ENCODE measurements at regions not wholly inside any gene's neighbourhood (a gene's known extent, or its start where the extent isn't known, plus 50 kb on each side); places are given as distances from the start of the nearest gene placed in this dataset.
"Not testable (repeated sequence)": the region's sequence is repeated elsewhere in the genome, so short reads cannot be mapped to it uniquely, and the experiment has no call there.

DNA sequence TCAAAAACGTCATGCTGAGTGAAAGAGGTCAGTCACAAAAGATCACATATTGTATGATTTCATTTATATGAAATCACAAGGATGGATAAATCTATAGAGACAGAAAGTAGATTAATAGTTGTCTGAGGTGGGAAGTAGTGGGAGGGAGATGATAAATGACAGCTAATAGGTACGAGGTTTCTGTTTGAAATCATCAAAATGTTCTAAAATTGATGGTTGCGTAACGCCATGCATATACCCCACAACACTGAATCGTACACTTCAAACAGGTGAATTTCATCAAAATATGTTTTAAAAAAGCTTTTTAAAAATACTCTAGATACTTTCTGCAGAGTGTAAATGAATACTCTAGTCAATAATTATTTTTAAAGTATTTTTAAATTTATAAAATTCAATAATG lies 303.0 kb upstream of the STAC start:
- DNase-seq (ENCODE audit: low read depth) = no peak

DNA sequence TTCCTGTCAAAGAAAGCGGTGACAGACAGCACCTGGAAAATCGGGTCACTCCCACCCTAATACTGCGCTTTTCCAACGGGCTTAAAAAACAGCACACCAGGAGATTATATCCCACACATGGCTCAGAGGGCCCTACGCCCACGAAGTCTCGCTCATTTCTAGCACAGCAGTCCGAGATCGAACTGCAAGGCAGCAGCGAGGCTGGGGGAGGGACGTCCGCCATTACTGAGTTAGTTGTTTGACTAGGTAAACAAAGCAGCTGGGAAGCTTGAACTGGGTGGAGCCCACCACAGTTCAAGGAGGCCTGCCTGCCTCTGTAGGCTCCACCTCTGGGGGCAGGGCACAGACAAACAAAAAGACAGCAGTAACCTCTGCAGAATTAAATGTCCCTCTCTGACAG lies 297.3 kb upstream of the STAC start:
- not testable (repeated sequence) for DNase-seq (ENCODE audit: low read depth)

DNA sequence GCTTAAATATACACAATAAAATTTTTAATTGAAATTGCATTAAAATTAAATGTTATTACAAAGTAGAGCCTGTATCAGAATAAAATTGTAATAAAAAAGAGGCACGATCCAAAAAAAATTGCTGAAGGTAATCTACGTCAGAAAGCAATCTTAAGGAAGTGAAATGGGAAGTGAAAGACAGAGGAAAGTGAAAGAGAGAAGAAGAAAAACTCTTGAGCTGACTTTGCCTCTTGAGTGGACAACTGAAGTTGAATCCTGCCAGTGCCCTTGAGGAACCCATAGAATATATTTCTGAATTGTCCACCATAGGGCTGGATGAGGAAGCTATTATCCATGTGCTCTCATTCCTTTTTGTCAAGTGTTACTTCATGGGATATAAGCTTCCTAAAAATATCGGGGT lies 285.1 kb upstream of the STAC start:
- no peak for DNase-seq (ENCODE audit: low read depth)

DNA sequence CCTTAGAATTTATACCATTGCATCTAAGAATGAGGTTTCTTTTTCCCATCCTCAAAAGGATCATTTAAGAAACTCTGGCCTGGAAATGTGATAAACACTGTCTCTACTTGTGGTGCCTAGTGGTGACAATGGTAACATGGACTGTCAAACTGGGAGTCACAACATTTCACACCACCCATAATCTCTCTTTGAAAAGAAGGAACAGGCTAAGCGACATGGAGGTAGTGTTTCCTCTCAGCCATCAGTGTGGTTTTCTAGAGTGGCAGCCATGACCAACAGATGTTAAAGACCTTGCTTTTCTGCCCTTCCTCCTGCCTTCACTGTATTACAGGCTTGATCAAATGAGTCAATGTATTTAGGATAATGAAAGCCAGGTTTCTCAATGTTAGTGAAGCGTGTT lies 283.1 kb upstream of the STAC start:
- DNase-seq (ENCODE audit: low read depth) = no peak

DNA sequence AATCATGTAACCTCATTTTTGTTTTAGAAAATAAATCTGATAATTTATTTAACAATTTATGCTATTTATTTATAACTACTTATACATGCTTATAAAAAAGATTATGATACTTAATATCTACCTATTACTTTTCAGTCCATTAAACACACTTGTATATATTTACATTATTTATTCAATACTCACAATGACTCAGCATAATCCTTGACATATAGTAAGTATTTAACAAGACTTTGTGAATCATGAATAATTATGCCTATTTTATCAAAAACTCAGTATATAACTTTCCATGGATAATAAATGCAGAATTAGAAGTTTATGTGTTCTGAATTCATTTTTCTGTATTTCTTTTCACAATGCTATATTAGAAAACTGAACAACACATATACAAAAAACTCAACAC lies 266.0 kb upstream of the STAC start:
- no peak for DNase-seq (ENCODE audit: low read depth)

DNA sequence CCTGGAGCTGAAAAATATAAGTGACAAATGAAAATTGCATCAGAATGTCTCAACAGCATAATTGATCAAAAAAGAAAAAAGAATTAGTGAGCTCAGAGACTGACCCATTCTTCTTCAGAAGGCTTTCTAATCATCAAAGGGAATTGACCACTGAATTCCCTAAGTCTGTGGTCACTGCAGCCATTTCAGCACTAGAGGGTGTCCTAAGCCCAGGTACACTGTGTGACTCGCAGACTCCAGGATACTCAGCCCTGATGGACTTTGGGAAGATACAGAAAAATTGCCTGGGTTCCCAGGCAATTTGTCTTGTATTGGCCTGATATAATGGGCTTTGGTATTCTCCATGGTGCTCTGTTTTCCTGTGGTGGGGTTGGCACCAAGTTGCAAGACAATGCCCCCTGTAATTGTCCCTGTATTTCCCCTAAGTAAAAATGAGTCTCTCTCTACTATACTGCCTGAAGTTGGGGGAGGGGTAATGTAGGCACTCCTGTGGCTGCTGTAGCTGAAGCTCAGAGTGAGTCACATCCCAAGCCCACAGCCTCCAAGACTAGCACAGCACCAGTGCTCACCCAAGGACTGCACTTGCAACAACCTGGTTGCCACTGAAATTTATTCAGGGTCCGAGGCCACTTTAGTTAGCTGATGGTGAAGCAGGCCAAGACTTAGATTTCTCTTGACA lies 256.0 kb upstream of the STAC start:
- DNase-seq (ENCODE audit: low read depth) = no peak

DNA sequence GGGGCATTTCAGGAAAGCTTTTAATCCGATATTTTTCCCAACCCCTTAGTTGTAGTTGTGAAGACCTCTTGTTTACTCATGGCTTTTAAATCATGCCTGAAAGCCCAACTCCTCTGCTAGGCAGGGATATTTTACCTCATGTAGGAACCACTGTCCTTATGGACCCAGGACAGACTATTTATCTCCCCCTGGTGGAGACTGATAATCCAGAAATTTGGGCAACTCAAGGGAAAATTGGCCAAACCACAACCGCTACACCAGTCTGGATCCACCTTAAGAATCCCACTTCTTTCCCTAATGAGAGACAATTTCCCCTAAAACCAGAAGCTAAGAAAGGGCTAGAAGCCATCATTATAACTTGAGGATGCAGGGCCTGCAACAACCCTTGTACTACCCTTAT lies 248.1 kb upstream of the STAC start:
- DNase-seq (ENCODE audit: low read depth) = no peak

DNA sequence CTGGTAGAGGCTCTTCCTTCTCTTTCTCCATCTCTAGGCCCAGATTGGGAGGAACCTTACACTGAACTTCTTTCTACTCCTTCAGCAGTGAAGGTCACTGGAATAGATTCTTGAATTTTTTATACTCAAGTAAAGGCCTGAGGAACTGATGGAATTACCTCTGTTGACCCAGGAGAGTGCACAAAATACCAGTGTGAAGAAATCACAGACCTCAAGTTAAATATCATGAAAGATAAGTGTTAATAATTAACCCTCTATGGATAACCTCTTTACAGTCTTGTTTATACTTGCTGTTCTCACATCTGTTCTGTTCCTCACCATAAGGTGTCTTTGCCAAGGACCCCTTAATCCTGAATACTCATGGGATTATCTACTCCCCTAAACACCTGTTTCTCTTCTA lies 244.4 kb upstream of the STAC start:
- no peak for DNase-seq (ENCODE audit: low read depth)

DNA sequence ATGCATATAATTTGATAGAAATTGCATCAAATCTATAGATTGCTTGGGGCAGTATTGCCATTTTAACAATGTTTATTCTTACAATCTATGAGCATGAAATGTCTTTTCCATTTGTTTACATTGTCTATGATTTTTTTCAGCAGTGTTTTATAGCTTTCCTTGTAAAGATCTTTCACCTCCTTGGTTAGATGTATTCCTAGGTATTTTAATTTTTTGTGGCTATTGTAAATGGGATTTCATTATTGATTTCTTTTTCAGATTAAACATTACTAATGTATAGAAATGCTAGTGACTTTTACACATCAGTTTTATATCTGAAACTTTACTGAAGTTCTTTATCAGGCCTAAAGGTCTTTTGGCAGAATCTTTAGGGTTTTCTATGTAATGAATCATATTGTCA lies 237.6 kb upstream of the STAC start:
- DNase-seq (ENCODE audit: low read depth) = no peak

DNA sequence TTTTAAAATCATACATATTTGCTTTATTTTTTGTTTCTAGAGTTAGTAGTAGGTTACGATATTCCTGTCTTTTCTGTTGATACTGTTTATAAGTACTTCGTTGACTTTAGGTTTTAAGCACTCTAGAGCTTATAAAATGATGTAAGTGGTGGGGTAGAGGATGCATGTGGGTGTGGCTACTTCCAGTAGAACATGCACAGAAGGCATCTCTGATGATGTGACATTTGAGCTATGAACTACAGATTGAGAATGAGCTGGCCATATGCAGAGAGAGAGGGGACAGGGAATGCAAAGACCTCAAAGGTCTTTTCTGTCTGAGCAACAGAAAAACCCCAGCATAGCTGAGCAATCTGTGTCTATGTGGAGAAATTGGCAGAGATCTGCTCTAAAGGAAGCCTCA lies 233.9 kb upstream of the STAC start:
- DNase-seq (ENCODE audit: low read depth) = no peak

DNA sequence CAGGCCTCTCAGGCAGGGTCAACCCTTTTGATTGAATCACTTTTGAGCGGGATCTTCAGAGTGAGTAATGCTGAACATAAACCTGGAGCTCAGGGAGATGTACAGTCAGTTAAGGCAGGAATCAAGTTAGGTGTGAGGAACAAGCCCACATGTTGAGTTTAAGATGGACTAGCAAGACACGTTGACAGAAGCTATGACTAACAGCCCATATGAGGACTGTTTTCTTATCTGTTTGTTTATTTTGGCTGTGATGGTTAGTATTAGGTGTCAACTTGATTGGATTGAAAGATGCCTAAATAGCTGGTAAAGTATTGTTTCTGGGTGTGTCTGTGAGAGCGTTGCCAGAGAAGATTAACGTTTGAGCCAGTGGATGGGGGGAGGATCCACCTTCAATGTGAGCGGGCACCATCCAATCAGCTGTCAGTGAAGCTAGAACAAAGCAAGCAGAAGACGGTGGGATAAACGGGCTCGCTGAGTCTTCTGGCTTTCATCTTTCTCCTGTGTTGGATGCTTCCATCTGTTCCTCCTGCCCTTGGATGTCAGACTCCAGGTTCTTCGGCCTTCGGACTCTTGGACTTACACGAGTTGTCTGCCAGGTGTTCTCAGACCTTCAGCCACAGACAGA lies 232.3 kb upstream of the STAC start:
- no peak for DNase-seq (ENCODE audit: low read depth)

DNA sequence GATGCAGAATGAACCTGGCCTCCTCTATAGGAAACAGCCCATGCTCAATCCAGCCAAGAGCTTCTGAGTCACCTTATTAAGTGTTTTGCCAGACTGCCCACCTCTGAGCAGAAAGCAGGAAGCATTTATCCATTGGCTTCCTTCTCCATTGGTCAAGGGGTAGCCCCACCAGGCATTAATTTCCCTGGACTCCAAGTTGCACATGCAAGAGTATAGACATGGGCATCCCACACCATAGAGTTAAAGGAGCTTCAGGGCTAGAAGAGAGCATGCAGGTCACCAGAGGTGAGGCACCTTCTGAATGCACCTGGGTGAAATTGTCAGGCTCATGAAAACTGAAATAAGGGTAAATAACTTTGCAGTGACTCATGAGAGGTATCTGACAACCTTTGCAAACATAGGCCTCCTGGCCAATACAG lies 230.8 kb upstream of the STAC start:
- no peak for DNase-seq (ENCODE audit: low read depth)

DNA sequence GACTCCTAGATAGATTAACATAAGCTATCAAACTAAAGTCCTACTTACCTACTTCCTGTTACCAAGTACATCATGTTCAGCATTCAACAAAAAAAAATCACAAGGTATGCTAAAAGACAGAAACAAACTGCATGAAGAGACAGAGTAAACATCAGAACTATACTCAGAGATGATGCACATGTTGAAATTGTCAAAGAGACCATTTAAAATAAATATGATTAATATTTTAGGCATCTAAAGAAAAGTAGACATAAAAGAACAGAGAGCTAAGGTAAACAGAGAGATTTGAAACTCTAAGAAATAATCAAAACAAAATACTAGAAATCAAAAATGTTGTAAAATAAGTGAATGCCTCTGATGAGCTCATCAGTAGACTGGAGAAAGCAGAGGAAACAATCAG lies 224.8 kb upstream of the STAC start:
- DNase-seq (ENCODE audit: low read depth) = no peak

DNA sequence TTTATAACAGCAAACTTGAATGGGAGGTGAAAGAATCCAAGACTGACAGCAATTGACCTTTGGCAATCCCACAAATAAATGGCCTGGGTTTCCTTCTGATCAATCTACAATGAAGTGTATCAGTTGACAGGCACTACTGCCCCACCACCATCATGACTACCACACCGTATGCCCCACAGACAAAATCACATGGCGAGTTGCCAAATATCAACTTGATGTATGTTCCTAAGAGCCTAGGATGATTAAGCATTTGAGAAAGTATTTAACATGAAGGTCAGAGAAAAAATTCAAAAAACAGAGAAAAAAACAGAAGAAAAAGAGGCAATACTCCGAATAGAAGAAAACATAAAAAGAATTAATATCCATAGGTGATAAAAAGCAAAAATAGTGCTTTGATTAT lies 215.9 kb upstream of the STAC start:
- no peak for DNase-seq (ENCODE audit: low read depth)

DNA sequence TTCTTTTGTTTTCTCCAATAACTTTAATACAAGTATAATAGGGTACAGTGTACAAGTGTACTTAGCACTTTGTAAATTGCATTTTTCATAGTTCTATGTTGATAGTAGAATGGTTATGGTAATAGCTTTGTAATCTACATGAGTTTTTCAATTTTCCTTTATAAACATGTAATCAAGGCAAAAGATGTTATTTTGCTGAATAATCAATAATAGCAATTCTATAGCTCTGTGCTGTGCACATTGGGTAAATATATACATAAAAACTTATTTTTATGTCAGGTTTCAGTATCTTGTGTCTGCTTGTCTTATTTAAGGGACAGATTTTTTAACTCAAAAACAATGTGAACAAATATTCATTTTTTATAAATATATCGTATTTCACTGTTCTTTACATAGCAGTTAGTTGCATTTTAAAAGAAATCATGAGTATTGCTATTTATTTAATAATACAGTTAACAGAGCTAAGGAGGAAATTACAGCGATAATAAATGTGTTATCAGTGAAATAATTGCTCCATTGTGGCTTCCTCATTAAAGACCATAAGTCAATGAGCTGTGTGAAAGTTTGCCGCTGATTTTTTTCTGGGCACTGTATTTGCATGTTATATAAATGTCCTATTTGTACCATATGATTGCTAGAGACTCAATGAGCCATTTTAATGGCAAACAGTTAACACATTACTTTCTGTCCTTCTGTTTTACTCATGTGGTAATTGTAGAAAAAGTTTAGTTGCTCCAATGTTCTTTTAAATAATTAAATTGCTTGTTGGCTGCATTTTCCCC lies 214.6 kb upstream of the STAC start:
- DNase-seq (ENCODE audit: low read depth) = no peak

DNA sequence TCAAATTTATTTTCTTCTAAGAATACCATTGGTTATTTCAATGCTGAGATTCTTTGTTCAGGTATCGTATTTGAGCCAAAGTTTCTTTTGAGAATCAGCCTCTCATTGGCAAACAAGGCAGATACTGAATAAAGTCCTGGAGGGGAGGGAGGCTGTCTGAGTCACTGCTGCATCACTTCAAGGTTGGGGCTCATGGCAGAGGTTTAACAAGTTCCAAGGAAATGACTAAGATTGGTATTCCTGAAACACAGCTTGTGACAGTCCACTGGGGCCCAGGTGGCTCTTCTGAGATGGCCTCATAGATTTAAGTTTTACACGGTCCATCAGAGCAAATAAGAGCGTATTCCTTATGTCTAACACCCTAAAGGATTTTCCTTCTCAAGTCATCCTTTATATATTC lies 213.8 kb upstream of the STAC start:
- DNase-seq (ENCODE audit: low read depth) = no peak

DNA sequence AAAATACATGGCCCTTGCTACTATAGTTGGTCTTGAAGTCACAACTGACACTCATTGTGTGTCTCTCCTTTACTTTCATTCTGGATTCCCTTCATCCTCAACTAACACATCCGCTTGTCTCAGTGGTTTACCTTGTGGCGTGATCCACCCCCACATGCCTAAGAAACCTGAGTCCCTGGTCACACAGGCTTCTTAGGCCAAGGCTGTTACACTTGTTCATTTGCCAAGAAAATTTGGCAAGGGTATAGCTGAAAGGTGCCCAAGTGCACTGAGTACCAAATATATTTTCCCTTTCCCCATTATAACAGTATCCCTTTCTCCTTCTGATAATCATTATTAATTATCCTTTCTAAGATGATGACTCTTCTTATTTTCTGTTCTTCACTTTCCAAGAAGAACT lies 207.6 kb upstream of the STAC start:
- DNase-seq (ENCODE audit: low read depth) = no peak

DNA sequence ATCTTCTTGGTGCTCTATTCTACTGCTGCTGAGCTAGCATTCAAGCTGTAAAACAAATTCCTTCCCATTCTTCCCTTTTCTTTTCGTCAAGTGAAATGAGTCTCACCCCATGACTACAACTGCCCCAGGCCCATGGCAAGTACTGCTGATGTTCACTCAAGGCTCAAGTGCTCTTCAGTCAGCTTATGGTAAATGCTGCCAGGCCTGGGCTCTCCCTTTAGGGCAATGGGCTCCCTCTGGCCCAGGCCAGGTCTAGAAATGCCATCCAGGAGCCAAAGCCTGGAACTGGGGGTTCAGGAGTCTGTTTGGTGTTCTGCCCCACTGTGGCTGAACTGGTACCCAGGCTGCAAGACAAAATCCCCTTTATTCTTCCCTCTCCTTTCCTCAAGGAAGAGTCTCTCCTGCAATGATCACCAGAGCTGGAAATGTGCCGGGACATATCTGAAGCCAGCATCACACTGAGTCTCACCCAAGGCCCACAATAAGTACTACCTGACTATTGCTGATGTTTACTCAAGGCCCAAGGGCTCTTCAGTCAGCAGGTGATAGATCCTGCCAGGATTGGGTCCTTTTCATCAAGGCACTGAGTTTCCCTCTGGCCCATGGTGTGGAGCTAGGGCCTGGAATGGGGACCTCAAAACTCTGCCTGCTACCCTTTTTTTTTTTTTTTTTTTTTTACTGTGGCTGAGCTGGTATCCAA lies 205.0 kb upstream of the STAC start:
- no peak for DNase-seq (ENCODE audit: low read depth)

DNA sequence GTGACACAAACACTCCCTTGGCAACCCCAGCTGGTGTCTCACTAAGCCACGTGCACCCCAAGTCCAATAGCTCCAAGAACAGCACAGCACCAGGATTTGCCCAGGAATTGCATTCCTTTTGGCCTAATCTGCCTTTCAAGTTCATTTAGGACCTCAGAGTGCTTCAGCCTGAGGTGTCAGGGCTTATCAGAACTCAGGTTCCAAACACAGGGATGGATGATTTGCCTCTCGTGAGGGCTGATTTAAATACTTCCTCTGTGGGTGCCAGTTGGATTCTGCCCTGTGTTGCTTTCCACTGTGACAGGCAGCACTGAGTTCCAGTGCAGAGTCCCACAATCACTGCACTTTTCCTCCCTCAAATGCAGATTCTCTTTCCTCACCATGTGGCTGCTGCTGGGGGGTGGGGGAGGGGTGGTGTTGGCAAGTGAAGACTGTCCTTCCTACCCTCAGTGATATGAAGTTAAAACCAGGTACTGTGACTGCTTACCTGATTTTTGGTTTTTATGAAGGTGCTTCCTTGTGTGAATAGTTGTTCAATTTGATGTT lies 204.3 kb upstream of the STAC start:
- DNase-seq (ENCODE audit: low read depth) = no peak

DNA sequence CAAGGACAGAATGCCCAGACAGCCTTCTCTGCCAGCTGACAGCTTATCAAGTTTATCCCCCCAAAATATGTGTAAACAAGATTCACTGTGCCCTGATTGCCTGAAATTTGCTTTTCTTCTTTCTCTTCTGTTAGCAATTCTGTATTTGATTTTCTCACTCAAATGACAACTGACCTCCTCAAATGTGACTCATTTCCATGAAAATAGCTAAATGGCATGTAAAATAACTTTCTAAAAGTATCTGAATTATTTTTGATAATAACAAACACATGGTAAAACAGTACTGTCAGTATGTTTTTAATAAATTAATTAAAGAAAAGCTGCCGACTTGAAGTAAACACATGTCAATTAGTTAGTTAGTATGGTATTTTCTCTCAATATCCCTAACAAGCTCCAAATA lies 202.3 kb upstream of the STAC start:
- DNase-seq (ENCODE audit: low read depth) = no peak

DNA sequence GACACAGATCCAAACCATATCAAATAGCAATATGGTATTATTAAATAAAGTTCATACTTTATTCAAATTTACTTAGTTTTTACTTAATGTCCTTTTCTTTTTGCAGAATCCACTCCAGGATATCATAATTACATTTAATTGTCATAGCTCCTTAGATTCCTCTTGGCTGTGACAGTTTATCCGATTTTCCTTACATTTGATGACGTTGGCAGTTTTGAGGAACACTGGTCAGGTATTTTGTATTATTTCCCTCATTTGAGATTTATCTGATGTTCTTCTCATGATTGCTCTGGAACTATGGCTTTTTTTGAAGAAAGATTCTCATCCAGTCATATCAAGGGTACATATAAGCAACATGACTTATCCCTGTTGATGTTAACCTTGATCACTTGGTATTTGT lies 198.3 kb upstream of the STAC start:
- DNase-seq (ENCODE audit: low read depth) = no peak

DNA sequence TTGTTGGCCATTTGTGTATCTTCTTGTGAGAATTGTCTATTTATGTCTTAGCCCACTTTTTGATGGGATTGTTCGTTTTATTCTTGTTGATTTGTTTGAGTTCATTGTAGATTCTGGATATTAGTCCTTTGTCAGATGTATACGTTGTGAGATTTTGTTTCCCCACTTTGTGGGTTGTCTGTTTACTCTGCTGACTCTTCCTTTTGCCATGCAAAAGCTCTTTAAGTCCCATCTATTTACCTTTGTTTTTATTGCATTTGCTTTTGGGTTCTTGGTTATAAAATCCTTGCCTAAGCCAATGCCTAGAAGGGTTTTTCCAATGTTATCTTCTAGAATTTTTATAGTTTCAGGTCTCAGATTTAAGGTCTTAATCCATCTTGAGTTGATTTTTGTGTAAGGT lies 193.1 kb upstream of the STAC start:
- not testable (repeated sequence) for DNase-seq (ENCODE audit: low read depth)

DNA sequence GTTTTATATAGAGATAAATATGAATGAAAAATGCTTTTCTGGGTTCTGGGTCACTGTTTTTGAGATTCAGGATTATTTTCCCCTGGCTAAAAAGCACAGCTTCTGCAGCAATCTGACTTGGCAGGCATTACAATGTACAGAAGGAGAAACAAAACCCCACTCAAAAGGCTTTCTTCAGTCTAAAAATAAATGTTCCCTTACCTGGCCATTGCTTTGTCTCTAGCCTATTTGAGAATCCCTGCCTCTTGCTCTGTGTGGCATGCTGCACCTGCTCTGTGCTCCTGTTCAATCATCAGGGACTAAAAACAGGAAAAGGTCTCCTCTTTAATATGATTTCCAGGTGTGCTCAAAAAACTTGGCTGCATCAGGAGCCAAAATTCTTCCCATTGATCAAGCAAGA lies 187.4 kb upstream of the STAC start:
- DNase-seq (ENCODE audit: low read depth) = no peak
